H9 (cell line): ENCODE measurements at regions not wholly inside any gene's neighbourhood (a gene's known extent, or its start where the extent isn't known, plus 50 kb on each side); places are given as distances from the start of the nearest gene placed in this dataset.

Experiments used
- DNase-seq: peaks from one replicate; pipeline ENCODE4 v3.0.0-alpha.2; 2017
- H2AFZ ChIP-seq: one replicate; pipeline ENCODE4 v1.6.1; 2013; ENCODE audit warnings: mild to moderate bottlenecking, low read length, control low read depth, moderate library complexity
- H2AK5ac ChIP-seq: 2 replicates; pipeline ENCODE4 v1.6.1; 2013; ENCODE audit warnings: low read length, control low read depth, mixed read lengths; ENCODE audit not compliant: insufficient read length
- H2BK120ac ChIP-seq: one replicate; pipeline ENCODE4 v1.6.1; 2013; ENCODE audit warnings: low read depth, mild to moderate bottlenecking, low read length, control low read depth, inconsistent platforms; ENCODE audit not compliant: poor library complexity, severe bottlenecking
- H2BK12ac ChIP-seq: 2 replicates; pipeline ENCODE4 v1.6.1; 2013; ENCODE audit warnings: low read length, control low read depth, mixed read lengths, low read depth; ENCODE audit not compliant: insufficient read length
- H2BK15ac ChIP-seq: 2 replicates; pipeline ENCODE4 v1.6.1; 2013; ENCODE audit warnings: low read depth, low read length, control low read depth
- H2BK20ac ChIP-seq: one replicate; pipeline ENCODE4 v1.6.1; 2013; ENCODE audit warnings: low read depth, mild to moderate bottlenecking, low read length, control low read depth, inconsistent platforms; ENCODE audit not compliant: poor library complexity, severe bottlenecking
- H2BK5ac ChIP-seq: 2 replicates; pipeline ENCODE4 v1.6.1; 2013; ENCODE audit warnings: low read length, control low read depth, mixed read lengths; ENCODE audit not compliant: insufficient read length
- H3K14ac ChIP-seq: 2 replicates; pipeline ENCODE4 v1.6.1; 2013; ENCODE audit warnings: low read length, control low read depth; ENCODE audit not compliant: insufficient read depth
- H3K18ac ChIP-seq: 2 replicates; pipeline ENCODE4 v1.6.1; 2013; ENCODE audit warnings: low read depth, mild to moderate bottlenecking, mixed read lengths, low read length, control low read depth; ENCODE audit not compliant: insufficient read length
- H3K23ac ChIP-seq: 2 replicates; pipeline ENCODE4 v1.6.1; 2013; ENCODE audit warnings: low read length, control low read depth, mixed read lengths, low read depth; ENCODE audit not compliant: insufficient read length
- H3K23me2 ChIP-seq: 2 replicates; pipeline ENCODE4 v1.6.1; 2013; ENCODE audit warnings: low read depth, mild to moderate bottlenecking, mixed read lengths, low read length, control low read depth; ENCODE audit not compliant: insufficient read length, poor library complexity, severe bottlenecking
- H3K27ac ChIP-seq: 2 replicates; pipeline ENCODE4 v1.5.1; 2013; ENCODE audit warnings: low read length, control low read depth, mixed read lengths, low read depth; ENCODE audit not compliant: insufficient read length
- H3K27me3 ChIP-seq: 2 replicates; pipeline ENCODE4 v1.6.1; 2013; ENCODE audit warnings: low read length, control low read depth, inconsistent platforms; ENCODE audit not compliant: insufficient read depth
- H3K4ac ChIP-seq: 2 replicates; pipeline ENCODE4 v1.6.1; 2013; ENCODE audit warnings: low read depth, mild to moderate bottlenecking, control low read depth, inconsistent platforms, low read length, moderate library complexity
- H3K4me1 ChIP-seq: 2 replicates; pipeline ENCODE4 v1.6.1; 2013; ENCODE audit warnings: low read length, control low read depth, inconsistent platforms; ENCODE audit not compliant: insufficient read depth
- H3K4me2 ChIP-seq: 2 replicates; pipeline ENCODE4 v1.6.1; 2013; ENCODE audit warnings: low read length, control low read depth, mixed read lengths; ENCODE audit not compliant: insufficient read length, insufficient read depth
- H3K56ac ChIP-seq: 2 replicates; pipeline ENCODE4 v1.6.1; 2013; ENCODE audit warnings: low read depth, mild to moderate bottlenecking, mixed read lengths, low read length, control low read depth; ENCODE audit not compliant: insufficient read length
- H3K79me1 ChIP-seq: 2 replicates; pipeline ENCODE4 v1.6.1; 2013; ENCODE audit warnings: low read depth, mild to moderate bottlenecking, moderate library complexity, low read length, control low read depth, inconsistent platforms; ENCODE audit not compliant: insufficient read depth, poor library complexity, severe bottlenecking
- H3K79me2 ChIP-seq: 2 replicates; pipeline ENCODE4 v1.6.1; 2013; ENCODE audit warnings: low read length, control low read depth, inconsistent platforms; ENCODE audit not compliant: insufficient read depth
- H3K9ac ChIP-seq: 2 replicates; pipeline ENCODE4 v1.6.1; 2013; ENCODE audit warnings: low read length, control low read depth, mixed read lengths; ENCODE audit not compliant: insufficient read length; ENCODE audit errors: extremely low read depth
- H3K9me3 ChIP-seq: one replicate; pipeline ENCODE4 v1.6.1; 2013; ENCODE audit warnings: low read depth, low read length, inconsistent platforms; ENCODE audit not compliant: control insufficient read depth
- H3T11ph ChIP-seq: one replicate; pipeline ENCODE4 v1.6.1; 2013; ENCODE audit warnings: mild to moderate bottlenecking, low read length, control low read depth, inconsistent platforms
- H4K20me1 ChIP-seq: one replicate; pipeline ENCODE4 v1.6.1; 2013; ENCODE audit not compliant: control insufficient read depth, insufficient read length, insufficient read depth
- H4K5ac ChIP-seq: 2 replicates; pipeline ENCODE4 v1.6.1; 2013; ENCODE audit warnings: low read depth, mild to moderate bottlenecking, mixed read lengths, low read length, control low read depth; ENCODE audit not compliant: insufficient read length
- H4K8ac ChIP-seq: replicated peaks from 2 replicates; pipeline ENCODE4 v1.6.1; 2013; ENCODE audit warnings: low read length, control low read depth, mixed read lengths, low read depth; ENCODE audit not compliant: insufficient read length
- H4K91ac ChIP-seq: 2 replicates; pipeline ENCODE4 v1.6.1; 2013; ENCODE audit warnings: low read depth, mild to moderate bottlenecking, moderate library complexity, mixed read lengths, low read length, control low read depth; ENCODE audit not compliant: insufficient read length
- H3K27ac Mint-ChIP-seq, 3 experiments: 2 replicates in 2 of 3; 3 replicates in 1 of 3; pipeline ENCODE4 v1.8.0; 2020 to 2021; ENCODE audit warnings: mixed read lengths in 3 of 3, mild to moderate bottlenecking in 1 of 3, moderate library complexity in 1 of 3
- H3K27me3 Mint-ChIP-seq: 2 replicates; pipeline ENCODE4 v1.8.0; 2021; ENCODE audit warnings: low read depth, mild to moderate bottlenecking, moderate library complexity, mixed read lengths
- H3K36me3 Mint-ChIP-seq, 3 experiments: 2 replicates in 2 of 3; 3 replicates in 1 of 3; pipeline ENCODE4 v1.8.0; 2020 to 2021; ENCODE audit warnings: low read depth in 3 of 3, mixed read lengths in 3 of 3; ENCODE audit not compliant: insufficient read depth in 1 of 3
- H3K4me1 Mint-ChIP-seq, 2 experiments: 2 replicates each; pipeline ENCODE4 v1.8.0; 2020; ENCODE audit warnings: mixed read lengths in 2 of 2
- H3K4me3 Mint-ChIP-seq, 2 experiments: 2 replicates in 1 of 2; 3 replicates in 1 of 2; pipeline ENCODE4 v1.8.0; 2020 to 2021; ENCODE audit warnings: mild to moderate bottlenecking in 2 of 2, mixed read lengths in 2 of 2, moderate library complexity in 1 of 2
- H3K9me3 Mint-ChIP-seq, 2 experiments: 2 replicates in 1 of 2; 3 replicates in 1 of 2; pipeline ENCODE4 v1.8.0; 2020; ENCODE audit warnings: mild to moderate bottlenecking in 2 of 2, mixed read lengths in 2 of 2, moderate library complexity in 1 of 2
- CTCF ChIP-seq: fragments of 200-600 bp; sonication (generic); conservative IDR thresholded peaks from 3 replicates; pipeline ENCODE4 v1.8.0; 2021; ENCODE audit warnings: antibody characterized with exemption, mild to moderate bottlenecking
- WGBS: extraction: QIAGEN DNeasy Blood & Tissue Kit; methylation state at CpG from one replicate; pipeline ENCODE4 v1.1.7; 2013; ENCODE audit warnings: missing lambda C conversion rate, low lambda C conversion rate, mixed read lengths; ENCODE audit not compliant: insufficient read length; ENCODE audit errors: extremely low coverage; 5-methylcytosine and 5-hydroxymethylcytosine counted together

GRCh38 chr18:38483326-38483725 lies 917.7 kb upstream of the CELF4 start:
- H2BK20ac ChIP-seq, result no peak overlapping the region
- H3T11ph ChIP-seq, result no peak overlapping the region
- Mint-ChIP-seq H3K9me3 (peaks cover 6 to 9% of the 10 kb centered on the region in 2 experiments; a peak in 4 of 5 replicates), H3K4me3 (no peak overlapping the region), H3K27ac (no peak overlapping the region), H3K36me3 (peaks cover 0 to 3% (median 0%) of the 10 kb centered on the region in 3 experiments; a peak in 2 of 7 replicates), H3K4me1 (peaks cover 7 to 12% of the 10 kb centered on the region in 2 experiments), H3K27me3 (no peaks in the 10 kb centered on the region)
- H2AFZ ChIP-seq, result no peak overlapping the region
- no peak overlapping the region for H3K56ac ChIP-seq
- no peak overlapping the region for H2AK5ac ChIP-seq
- H3K27ac ChIP-seq, result no peak overlapping the region
- H3K9ac ChIP-seq, result no peak overlapping the region
- H3K4me2 ChIP-seq, result no peak overlapping the region
- H2BK120ac ChIP-seq, result no peak overlapping the region
- no peaks in the 10 kb centered on the region for H4K20me1 ChIP-seq
- H2BK5ac ChIP-seq, result no peak overlapping the region
- no peaks in the 10 kb centered on the region for H3K23me2 ChIP-seq
- H3K14ac ChIP-seq, result no peak overlapping the region
- H4K8ac ChIP-seq, result no peak overlapping the region
- no peak overlapping the region for H4K91ac ChIP-seq
- no peaks in the 10 kb centered on the region for H3K27me3 ChIP-seq
- no peaks in the 10 kb centered on the region; the same call in 1 of the 2 replicates for H3K4me1 ChIP-seq
- no peak overlapping the region for H2BK15ac ChIP-seq
- H3K79me1 ChIP-seq, result no peaks in the 10 kb centered on the region
- no peak overlapping the region for H3K4ac ChIP-seq
- WGBS, result no CpG with 5 or more reads among the region's 5 CpGs
- no peak overlapping the region for H3K23ac ChIP-seq
- H4K5ac ChIP-seq, result no peak overlapping the region
- no peaks in the 10 kb centered on the region for H3K9me3 ChIP-seq
- H3K18ac ChIP-seq, result no peak overlapping the region
- TF ChIP-seq CTCF, result no peak
- H2BK12ac ChIP-seq, result no peak overlapping the region
- no peak for DNase-seq
- no peaks in the 10 kb centered on the region for H3K79me2 ChIP-seq
